ENCODE measurements at regions not wholly inside any gene's neighbourhood (a gene's known extent, or its start where the extent isn't known, plus 50 kb on each side); places are given as distances from the start of the nearest gene placed in this dataset.

- no peak overlapping the region for H3K27ac ChIP-seq
- no peaks in the 10 kb centered on the region for H3K9me3 ChIP-seq (ENCODE audit: control insufficient read depth, low read length)
- no peaks in the 10 kb centered on the region for H3K36me3 ChIP-seq (ENCODE audit: control insufficient read depth, insufficient read depth, low read length)
- no peak overlapping the region for H3K4me3 ChIP-seq (ENCODE audit: low read depth, low read length)
- H3K27me3 ChIP-seq (ENCODE audit: control insufficient read depth, insufficient read depth, low read length): no peaks in the 10 kb centered on the region
- TF ChIP-seq, protein P1, sequence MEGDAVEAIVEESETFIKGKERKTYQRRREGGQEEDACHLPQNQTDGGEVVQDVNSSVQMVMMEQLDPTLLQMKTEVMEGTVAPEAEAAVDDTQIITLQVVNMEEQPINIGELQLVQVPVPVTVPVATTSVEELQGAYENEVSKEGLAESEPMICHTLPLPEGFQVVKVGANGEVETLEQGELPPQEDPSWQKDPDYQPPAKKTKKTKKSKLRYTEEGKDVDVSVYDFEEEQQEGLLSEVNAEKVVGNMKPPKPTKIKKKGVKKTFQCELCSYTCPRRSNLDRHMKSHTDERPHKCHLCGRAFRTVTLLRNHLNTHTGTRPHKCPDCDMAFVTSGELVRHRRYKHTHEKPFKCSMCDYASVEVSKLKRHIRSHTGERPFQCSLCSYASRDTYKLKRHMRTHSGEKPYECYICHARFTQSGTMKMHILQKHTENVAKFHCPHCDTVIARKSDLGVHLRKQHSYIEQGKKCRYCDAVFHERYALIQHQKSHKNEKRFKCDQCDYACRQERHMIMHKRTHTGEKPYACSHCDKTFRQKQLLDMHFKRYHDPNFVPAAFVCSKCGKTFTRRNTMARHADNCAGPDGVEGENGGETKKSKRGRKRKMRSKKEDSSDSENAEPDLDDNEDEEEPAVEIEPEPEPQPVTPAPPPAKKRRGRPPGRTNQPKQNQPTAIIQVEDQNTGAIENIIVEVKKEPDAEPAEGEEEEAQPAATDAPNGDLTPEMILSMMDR (IDR thresholded peaks at IDR 0.05): no peak
- no peaks in the 10 kb centered on the region for H3K79me2 ChIP-seq
- no peak overlapping the region for H3K9ac ChIP-seq
- H3K4me2 ChIP-seq (ENCODE audit: low read length): no peak overlapping the region
- H3K4me1 ChIP-seq: no peaks in the 10 kb centered on the region
- H2AFZ ChIP-seq: no peak overlapping the region
Observed at GRCh38 chr7:109154748-109155147, 585.1 kb downstream of the DNAJB9 start.

- Histone ChIP-seq H3K4me3 (ENCODE audit: low read depth, low read length) (no peak overlapping the region), H3K79me2 (no peaks in the 10 kb centered on the region), H3K4me1 (no peaks in the 10 kb centered on the region), H3K9ac (no peak overlapping the region), H3K9me3 (ENCODE audit: control insufficient read depth, low read length) (no peaks in the 10 kb centered on the region), H3K4me2 (ENCODE audit: low read length) (no peak overlapping the region), H3K27ac (no peak overlapping the region), H3K27me3 (ENCODE audit: control insufficient read depth, insufficient read depth, low read length) (no peaks in the 10 kb centered on the region), H2AFZ (no peak overlapping the region), H3K36me3 (ENCODE audit: control insufficient read depth, insufficient read depth, low read length) (no peaks in the 10 kb centered on the region)
- TF ChIP-seq, protein P1 (IDR thresholded peaks at IDR 0.05): no peak
Observed at GRCh38 chr7:109158246-109158645, 588.6 kb downstream of the DNAJB9 start.

DNA sequence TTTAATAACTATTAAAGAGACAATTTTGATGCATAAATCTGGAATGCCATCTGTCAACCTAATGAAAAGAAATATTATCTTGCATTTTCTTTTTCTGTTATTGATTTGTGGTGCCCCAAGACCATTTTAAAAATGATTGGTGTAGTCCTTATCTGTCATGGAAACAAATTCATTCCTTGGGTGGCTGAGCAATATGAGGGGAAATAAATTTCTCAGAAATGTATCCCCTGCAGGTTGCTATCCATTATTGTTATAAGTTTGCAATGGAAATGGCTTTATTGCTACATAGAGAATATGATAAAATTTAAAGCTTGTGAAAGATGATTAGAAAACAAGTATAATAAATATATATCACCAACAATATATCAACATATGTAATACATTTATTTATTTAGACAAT, 607.0 kb downstream of the DNAJB9 start:
- H3K9ac ChIP-seq: no peak overlapping the region
- no peaks in the 10 kb centered on the region for H3K9me3 ChIP-seq (ENCODE audit: control insufficient read depth, low read length)
- no peaks in the 10 kb centered on the region for H3K36me3 ChIP-seq (ENCODE audit: control insufficient read depth, insufficient read depth, low read length)
- no peaks in the 10 kb centered on the region for H3K27me3 ChIP-seq (ENCODE audit: control insufficient read depth, insufficient read depth, low read length)
- no peaks in the 10 kb centered on the region for H3K79me2 ChIP-seq
- H2AFZ ChIP-seq: no peak overlapping the region
- H3K27ac ChIP-seq: no peak overlapping the region
- TF ChIP-seq, protein P1 (IDR thresholded peaks at IDR 0.05): no peak
- no peaks in the 10 kb centered on the region for H3K4me1 ChIP-seq
- no peak overlapping the region for H3K4me3 ChIP-seq (ENCODE audit: low read depth, low read length)
- no peak overlapping the region for H3K4me2 ChIP-seq (ENCODE audit: low read length)

GRCh38 chr7:109178342-109178741, 608.7 kb downstream of the DNAJB9 start:
- H3K4me1 ChIP-seq: no peaks in the 10 kb centered on the region
- no peak overlapping the region for H3K27ac ChIP-seq
- no peaks in the 10 kb centered on the region for H3K27me3 ChIP-seq (ENCODE audit: control insufficient read depth, insufficient read depth, low read length)
- H3K4me2 ChIP-seq (ENCODE audit: low read length): no peak overlapping the region
- TF ChIP-seq, protein P1 (IDR thresholded peaks at IDR 0.05): no peak
- H2AFZ ChIP-seq: no peak overlapping the region
- H3K79me2 ChIP-seq: no peaks in the 10 kb centered on the region
- H3K9ac ChIP-seq: no peak overlapping the region
- no peak overlapping the region for H3K4me3 ChIP-seq (ENCODE audit: low read depth, low read length)
- no peaks in the 10 kb centered on the region for H3K9me3 ChIP-seq (ENCODE audit: control insufficient read depth, low read length)
- H3K36me3 ChIP-seq (ENCODE audit: control insufficient read depth, insufficient read depth, low read length): no peaks in the 10 kb centered on the region

- no peak overlapping the region for H3K4me3 ChIP-seq (ENCODE audit: low read depth, low read length)
- H3K9me3 ChIP-seq (ENCODE audit: control insufficient read depth, low read length): no peaks in the 10 kb centered on the region
- no peaks in the 10 kb centered on the region for H3K36me3 ChIP-seq (ENCODE audit: control insufficient read depth, insufficient read depth, low read length)
- no peak overlapping the region for H2AFZ ChIP-seq
- no peaks in the 10 kb centered on the region for H3K4me1 ChIP-seq
- H3K27me3 ChIP-seq (ENCODE audit: control insufficient read depth, insufficient read depth, low read length): no peaks in the 10 kb centered on the region
- no peak overlapping the region for H3K4me2 ChIP-seq (ENCODE audit: low read length)
- H3K79me2 ChIP-seq: no peaks in the 10 kb centered on the region
- H3K27ac ChIP-seq: no peak overlapping the region
- TF ChIP-seq, protein P1 (IDR thresholded peaks at IDR 0.05): no peak
- no peak overlapping the region for H3K9ac ChIP-seq
Observed at GRCh38 chr7:109179601-109180000, 609.9 kb downstream of the DNAJB9 start.
